Adrenal gland (tissue), 9 donors: ENCODE measurements at regions not wholly inside any gene's neighbourhood (a gene's known extent, or its start where the extent isn't known, plus 50 kb on each side); places are given as distances from the start of the nearest gene placed in this dataset.

Experiments
- DNase-seq, 7 donors: peaks; one replicate each; pipeline ENCODE4 v3.0.0-alpha.2; 2019 to 2020
- H3K27ac ChIP-seq, 5 donors: fragments of 200-600 bp; sonication (generic) in 4 of 5; 1 replicate in 3 of 5; 2 replicates in 2 of 5; pipeline versions ENCODE4 v1.5.1 to v1.8.0; 2016 to 2020; ENCODE audit warnings: mild to moderate bottlenecking in 1 of 5
- H3K27me3 ChIP-seq: fragments of 200-600 bp; 2 replicates; pipeline ENCODE4 v1.8.0; 2021
- H3K36me3 ChIP-seq, 2 donors: fragments of 200-600 bp; replicated peaks in 1 of 2; 1 replicate in 1 of 2; 2 replicates in 1 of 2; pipeline versions ENCODE4 v1.5.1 to v1.8.0; 2018 to 2022
- H3K4me1 ChIP-seq, 2 donors: fragments of 200-600 bp; replicated peaks in 1 of 2; 1 replicate in 1 of 2; 2 replicates in 1 of 2; pipeline versions ENCODE4 v1.5.1 to v1.8.0; 2018 to 2021
- H3K4me3 ChIP-seq, 4 donors: fragments of 200-600 bp; sonication (generic) in 3 of 4; one replicate each; pipeline ENCODE4 v1.5.1; 2016 to 2018
- H3K9me3 ChIP-seq, 3 donors: fragments of 200-600 bp; sonication (generic) in 1 of 3; replicated peaks in 1 of 3; 1 replicate in 2 of 3; 2 replicates in 1 of 3; pipeline versions ENCODE4 v1.5.1 to v1.8.0; 2016 to 2021
- CTCF ChIP-seq, 6 experiments: fragments of 450-650 bp in 4 of 6; fragments of 200-600 bp in 2 of 6; sonication (generic) in 1 of 6; IDR thresholded peaks; 1 replicate in 5 of 6; 2 replicates in 1 of 6; pipeline versions ENCODE4 v1.5.1 to v1.8.0; 2016 to 2021; ENCODE audit warnings: antibody characterized with exemption in 6 of 6, mild to moderate bottlenecking in 2 of 6, moderate library complexity in 1 of 6
- POLR2A ChIP-seq, 2 donors: fragments of 450-650 bp; IDR thresholded peaks; one replicate each; pipeline ENCODE4 v1.6.1; 2017; ENCODE audit warnings: antibody characterized with exemption in 2 of 2, mild to moderate bottlenecking in 2 of 2, moderate library complexity in 1 of 2
- WGBS, 4 donors: extraction: QIAGEN DNeasy Blood & Tissue Kit in 2 of 4; methylation state at CpG; one replicate each; pipeline versions ENCODE4 v1.1.5 to v1.1.7; 2013 to 2017; 5-methylcytosine and 5-hydroxymethylcytosine counted together
- intact Hi-C, 2 donors: fragments of 100-400 bp; cut with DNase I; formaldehyde crosslinking; loops; one replicate each; pipeline versions ENCODE4 v1.14.1 to v1.15.0; 2022 to 2023
- donor health status: healthy with polysubstance abuse.
- donor health status: Bipolar disorder and iron deficiency.
- donor health status: DM: yes; HTN: yes; CAD: no.
- donor health status: DM: no; HTN: no; CAD: no.
- donor health status: DM: no; HTN: no; CAD: no.

GRCh38 chr2:59786684-59787083, 766.8 kb downstream of the BCL11A start:
- 45 to 64% (median 57%) methylated on average over 1 of the region's 1 CpG for WGBS, 4 donors
- Histone ChIP-seq H3K36me3 (no peaks in the 10 kb centered on the region), H3K9me3 (no peaks in the 10 kb centered on the region), H3K4me1 (no peaks in the 10 kb centered on the region), H3K27ac (no peak overlapping the region), H3K27me3 (no peaks in the 10 kb centered on the region), H3K4me3 (no peak overlapping the region)
- DNase-seq: no peak
- TF ChIP-seq POLR2A (IDR thresholded peaks at IDR 0.05): no peak
- no peak for TF ChIP-seq CTCF (IDR thresholded peaks at IDR 0.05)
- intact Hi-C loops: no loop called here

GRCh38 chr2:59779571-59779970, 773.9 kb downstream of the BCL11A start:
- H3K27me3 ChIP-seq: no peaks in the 10 kb centered on the region
- no peak overlapping the region for H3K4me3 ChIP-seq
- DNase-seq: no peak
- H3K36me3 ChIP-seq: no peaks in the 10 kb centered on the region
- no peaks in the 10 kb centered on the region for H3K4me1 ChIP-seq
- intact Hi-C loops: no loop called here
- TF ChIP-seq CTCF (IDR thresholded peaks at IDR 0.05): no peak
- TF ChIP-seq POLR2A (IDR thresholded peaks at IDR 0.05): no peak
- no peak overlapping the region for H3K27ac ChIP-seq
- no peaks in the 10 kb centered on the region for H3K9me3 ChIP-seq

GRCh38 chr2:59777120-59777519, 776.3 kb downstream of the BCL11A start:
- Histone ChIP-seq H3K36me3 (no peaks in the 10 kb centered on the region), H3K27me3 (no peaks in the 10 kb centered on the region), H3K4me3 (no peak overlapping the region), H3K4me1 (no peaks in the 10 kb centered on the region), H3K9me3 (no peaks in the 10 kb centered on the region), H3K27ac (no peak overlapping the region)
- DNase-seq: no peak
- TF ChIP-seq POLR2A (IDR thresholded peaks at IDR 0.05) (no peak), CTCF (IDR thresholded peaks at IDR 0.05) (no peak)
- intact Hi-C loops: no loop called here
- WGBS, 4 donors: 89 to 95% (median 93%) methylated on average over 3 of the region's 3 CpGs

GRCh38 chr2:59776726-59777008, 776.8 kb downstream of the BCL11A start:
- no peaks in the 10 kb centered on the region for H3K36me3 ChIP-seq
- TF ChIP-seq CTCF (IDR thresholded peaks at IDR 0.05) (no peak), POLR2A (IDR thresholded peaks at IDR 0.05) (no peak)
- intact Hi-C loops: no loop called here
- H3K4me3 ChIP-seq: no peak overlapping the region
- H3K9me3 ChIP-seq: no peaks in the 10 kb centered on the region
- no peaks in the 10 kb centered on the region for H3K27me3 ChIP-seq
- no peaks in the 10 kb centered on the region for H3K4me1 ChIP-seq
- DNase-seq: no peak
- WGBS, 4 donors: 84 to 93% (median 89%) methylated on average over 1 of the region's 1 CpG
- no peak overlapping the region for H3K27ac ChIP-seq
